Heart left ventricle (tissue), 16 donors: ENCODE measurements at regions not wholly inside any gene's neighbourhood (a gene's known extent, or its start where the extent isn't known, plus 50 kb on each side); places are given as distances from the start of the nearest gene placed in this dataset.
"Not testable (repeated sequence)": the region's sequence is repeated elsewhere in the genome, so short reads cannot be mapped to it uniquely, and the experiment has no call there.

Experiments
- ATAC-seq, 4 donors: fragments of 200-7000 bp; cut with Tn5 transposase; one replicate each; pipeline ENCODE4 v1.9.1; 2020 to 2022; ENCODE audit warnings: moderate library complexity in 4 of 4, mild to moderate bottlenecking in 3 of 4, moderate number of reproducible peaks in 1 of 4
- DNase-seq, 5 donors: peaks; one replicate each; pipeline ENCODE4 v3.0.0-alpha.2; 2020
- H3K27ac ChIP-seq, 12 donors: fragments of 200-600 bp; sonication (generic) in 4 of 12; one replicate each; pipeline versions ENCODE4 v1.5.0 to v1.8.0; 2016 to 2022; ENCODE audit warnings: mild to moderate bottlenecking in 2 of 12
- H3K27me3 ChIP-seq, 9 donors: fragments of 200-600 bp; sonication (generic) in 2 of 9; one replicate each; pipeline versions ENCODE4 v1.5.1 to v1.8.0; 2016 to 2022; ENCODE audit warnings: mild to moderate bottlenecking in 3 of 9
- H3K36me3 ChIP-seq, 9 donors: fragments of 200-600 bp; sonication (generic) in 2 of 9; one replicate each; pipeline versions ENCODE4 v1.5.0 to v1.8.0; 2018 to 2022; ENCODE audit warnings: mild to moderate bottlenecking in 2 of 9
- H3K4me1 ChIP-seq, 12 donors: fragments of 200-600 bp; sonication (generic) in 4 of 12; one replicate each; pipeline versions ENCODE4 v1.5.0 to v1.8.0; 2016 to 2022; ENCODE audit warnings: mild to moderate bottlenecking in 3 of 12
- H3K4me3 ChIP-seq, 12 donors: fragments of 200-600 bp; sonication (generic) in 4 of 12; one replicate each; pipeline versions ENCODE4 v1.5.0 to v1.8.0; 2017 to 2022; ENCODE audit warnings: mild to moderate bottlenecking in 9 of 12, moderate library complexity in 4 of 12
- H3K9me3 ChIP-seq, 12 donors: fragments of 200-600 bp; sonication (generic) in 4 of 12; one replicate each; pipeline versions ENCODE4 v1.5.0 to v1.8.0; 2016 to 2022; ENCODE audit warnings: mild to moderate bottlenecking in 1 of 12
- CTCF ChIP-seq, 12 donors: fragments of 200-600 bp; sonication (generic) in 4 of 12; IDR thresholded peaks; one replicate each; pipeline versions ENCODE4 v1.5.0 to v1.8.0; 2018 to 2022; ENCODE audit warnings: antibody characterized with exemption in 12 of 12, mild to moderate bottlenecking in 5 of 12
- POLR2A ChIP-seq, 2 donors: fragments of 450-650 bp; IDR thresholded peaks; one replicate each; pipeline ENCODE4 v1.6.1; 2017; ENCODE audit warnings: antibody characterized with exemption in 2 of 2, mild to moderate bottlenecking in 2 of 2, moderate library complexity in 2 of 2
- WGBS, 4 donors: extraction: QIAGEN DNeasy Blood & Tissue Kit in 2 of 4; methylation state at CpG; one replicate each; pipeline versions ENCODE4 v1.1.5 to v1.1.7; 2013 to 2018; 5-methylcytosine and 5-hydroxymethylcytosine counted together
- intact Hi-C, 10 donors: fragments of 100-400 bp; cut with DNase I; formaldehyde crosslinking; loops; one replicate each; pipeline versions ENCODE4 v1.11.1 to v1.14.2; 2022
- donor health status: ischemic (EF 13 %, LVEDD 7.1; RV severe dilation, severe dysfunction).
- donor health status: healthy with polysubstance abuse.
- donor health status: DM: no; HTN: yes; CAD: no.
- donor health status: DM: no; HTN: no; CAD: no.
- donor health status: ischemic (EF 25% LVEDD 6.9; RV normal size, moderate dysfunction).
- donor health status: ischemic (EF 25% LVEDD 5.7; RV mildly dilated, moderate dysfunction).
- donor health status: healthy.
- donor health status: DM: yes; HTN: yes; CAD: no.
- donor health status: ischemic (EF 35%, LVEDD 5.7; RV mildly dilated, moderate dysfunction).
- donor health status: nonischemic (EF 11% LVEDD 7.7; RV severe dilation, severe dysfunction).
- donor health status: DM: yes; HTN: yes; CAD: no.
- donor health status: PGD.
- donor health status: ischemic (EF 29% LVEDD 5.4; RV normal size, mild dysfunction).
- donor health status: nonischemic (EF 23%, LVEDD 6.1; RV moderate dilation, normal function).

- TF ChIP-seq CTCF (IDR thresholded peaks at IDR 0.05) (no peak), POLR2A (IDR thresholded peaks at IDR 0.05) (no peak)
- Histone ChIP-seq H3K4me3 (no peak overlapping the region), H3K27me3 (no peaks in the 10 kb centered on the region), H3K4me1 (peaks cover 0 to 25% (median under 1%) of the 10 kb centered on the region in 12 donors), H3K36me3 (no peaks in the 10 kb centered on the region), H3K27ac (no peak overlapping the region), H3K9me3 (no peaks in the 10 kb centered on the region)
- ATAC-seq (no peak), DNase-seq (no peak)
- intact Hi-C loops, result no loop called here
Observed at GRCh38 chr10:114872519-114873087, 51.0 kb downstream of the FHIP2A start.

- ATAC-seq, result peak in 3 of 4 donors; percentile 24 to 52 (median 24)
- intact Hi-C loops, result loop anchor here in 4 of 10 donors (5.0 kb wide), 1 partner anchor 252 kb away; no protein-coding TSS in a partner anchor
Observed at GRCh38 chr10:114874827-114875411, 53.3 kb downstream of the FHIP2A start.

GRCh38 chr10:114875590-114876081 lies 54.1 kb downstream of the FHIP2A start:
- not testable (repeated sequence) for H3K4me3 ChIP-seq, DNase-seq, H3K9me3 ChIP-seq, ATAC-seq, H3K27me3 ChIP-seq, H3K36me3 ChIP-seq, H3K27ac ChIP-seq
- 95 to 98% (median 96%) methylated on average over 4 of the region's 4 CpGs for WGBS, 4 donors
- intact Hi-C loops, result loop anchor here in 7 of 10 donors (2.0 to 5.0 kb wide), 3 partner anchors 252 to 255 kb away; no protein-coding TSS in a partner anchor
- H3K4me1 ChIP-seq, result peaks cover 0 to 34% (median 0%) of the 10 kb centered on the region in 12 donors

More at GRCh38 chr10:114874827-114875411, 53.3 kb downstream of the FHIP2A start:
- Histone ChIP-seq H3K27ac (no peak overlapping the region), H3K4me1 (peaks cover 0 to 32% (median 0%) of the 10 kb centered on the region in 12 donors), H3K4me3 (no peak overlapping the region), H3K27me3 (no peaks in the 10 kb centered on the region), H3K36me3 (no peaks in the 10 kb centered on the region), H3K9me3 (no peaks in the 10 kb centered on the region)
- no peak for TF ChIP-seq CTCF (IDR thresholded peaks at IDR 0.05)
- no peak for TF ChIP-seq POLR2A (IDR thresholded peaks at IDR 0.05)
- WGBS, 4 donors, result 38 to 51% (median 41%) methylated on average over 16 to 17 of the region's 17 CpGs
- peak in 1 of 5 donors; percentile 10 for DNase-seq

- Histone ChIP-seq H3K36me3 (no peaks in the 10 kb centered on the region), H3K27ac (no peak overlapping the region), H3K9me3 (no peaks in the 10 kb centered on the region), H3K4me1 (peaks cover 0 to 34% (median 0%) of the 10 kb centered on the region in 12 donors), H3K4me3 (no peak overlapping the region), H3K27me3 (no peaks in the 10 kb centered on the region)
- TF ChIP-seq POLR2A (IDR thresholded peaks at IDR 0.05) (no peak), CTCF (IDR thresholded peaks at IDR 0.05) (no peak)
- intact Hi-C loops, result loop anchor here in 7 of 10 donors (2.0 to 5.0 kb wide), 3 partner anchors 251 to 255 kb away; no protein-coding TSS in a partner anchor
- DNase-seq (peak in 2 of 5 donors; percentile 15 to 23), ATAC-seq (peak in 2 of 4 donors; percentile 24 to 36)
- 67 to 82% (median 76%) methylated on average over 9 of the region's 9 CpGs for WGBS, 4 donors
Observed at GRCh38 chr10:114876169-114876568, 54.6 kb downstream of the FHIP2A start.
